ENCODE measurements at regions not wholly inside any gene's neighbourhood (a gene's known extent, or its start where the extent isn't known, plus 50 kb on each side); places are given as distances from the start of the nearest gene placed in this dataset.
"Not testable (repeated sequence)": the region's sequence is repeated elsewhere in the genome, so short reads cannot be mapped to it uniquely, and the experiment has no call there.

GRCh38 chr4:45471335-45471734 lies 652.5 kb downstream of the GABRG1 start:
- DNase-seq, result no peak

DNA sequence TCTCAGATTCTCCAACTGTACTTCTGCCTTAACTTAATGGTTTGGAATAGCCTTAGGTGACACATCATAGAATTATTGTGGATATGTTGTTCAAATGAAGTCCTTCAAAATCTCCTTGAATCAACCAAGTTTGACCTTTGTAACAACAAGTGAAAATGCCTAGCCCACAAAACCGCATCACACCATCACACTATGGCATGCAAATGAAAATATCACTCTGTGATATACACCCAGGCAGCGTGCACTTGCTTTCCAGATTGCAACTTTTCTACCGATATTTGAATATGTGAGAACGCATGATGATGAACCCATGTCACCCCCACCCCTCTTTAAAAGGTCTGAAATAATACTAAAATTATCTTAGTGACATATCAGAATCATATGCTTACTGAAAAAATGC lies 656.7 kb downstream of the GABRG1 start:
- no peak for DNase-seq

GRCh38 chr4:45460157-45460556 lies 663.7 kb downstream of the GABRG1 start:
- not testable (repeated sequence) for DNase-seq

- DNase-seq, result no peak
These were observed 668.6 kb downstream of the GABRG1 start for GRCh38 chr4:45455217-45455616.

- no peak for DNase-seq
These were observed 670.5 kb downstream of the GABRG1 start for GRCh38 chr4:45453258-45453853.

DNA sequence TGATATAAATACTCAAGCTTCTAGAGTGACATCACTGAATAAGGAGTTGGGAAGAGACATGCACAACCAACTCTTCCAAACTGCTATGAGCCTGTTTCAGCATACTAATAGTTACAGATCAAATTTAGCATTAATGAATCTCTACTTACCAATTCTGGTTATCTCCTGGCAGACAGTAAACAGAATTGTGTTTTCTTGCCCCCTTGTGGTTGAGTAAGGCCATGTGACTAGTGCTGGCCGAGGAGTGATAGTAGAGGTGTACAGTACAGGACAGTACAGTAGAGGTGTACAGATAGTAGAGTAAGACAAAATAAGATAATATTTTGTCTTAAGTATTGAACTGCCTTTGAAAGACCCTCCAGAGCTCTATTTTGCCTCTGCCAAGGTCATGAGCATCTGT lies 681.4 kb downstream of the GABRG1 start:
- DNase-seq, result no peak

DNA sequence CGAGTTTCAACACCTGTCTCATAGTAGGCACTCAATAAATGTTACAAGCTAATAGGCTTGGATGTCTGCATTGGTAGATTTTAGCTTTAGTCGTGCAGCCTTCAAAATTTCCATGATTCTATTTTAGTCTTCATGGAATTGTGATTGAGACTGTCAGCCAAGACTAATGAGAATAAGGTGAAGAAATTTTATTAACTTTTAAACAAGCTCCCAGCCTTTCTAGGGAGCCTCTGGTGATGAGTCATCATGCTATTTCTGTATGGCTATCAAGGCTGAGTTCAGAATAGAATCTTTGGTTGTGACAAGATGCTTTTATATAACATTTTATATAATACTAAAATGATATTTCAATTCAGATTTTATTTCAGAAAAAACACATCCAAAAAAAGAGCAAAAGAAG lies 685.8 kb downstream of the GABRG1 start:
- no peak for DNase-seq

GRCh38 chr4:45437381-45437780 lies 686.5 kb downstream of the GABRG1 start:
- DNase-seq, result no peak

- DNase-seq, result no peak
These were observed 698.7 kb downstream of the GABRG1 start for GRCh38 chr4:45425135-45425534.

DNA sequence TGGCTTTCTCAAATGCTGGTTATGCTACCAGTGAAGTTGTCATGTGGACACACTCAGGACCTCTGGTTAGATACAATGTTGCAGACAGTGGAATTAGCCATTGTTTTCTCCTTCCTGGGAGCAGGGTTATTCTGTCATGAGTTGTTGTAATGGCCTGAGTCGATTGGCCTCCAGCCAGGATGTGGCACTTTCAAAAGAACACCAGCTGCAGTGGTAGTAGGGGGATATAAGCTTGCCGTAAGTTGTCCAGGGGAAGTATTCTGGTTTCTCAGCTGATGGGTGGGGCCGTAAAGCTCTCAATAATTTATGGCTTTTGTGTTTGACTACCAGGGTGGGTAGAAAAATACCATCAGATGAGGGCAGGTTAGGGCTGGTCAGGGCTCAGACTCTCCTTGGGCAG lies 697.5 kb upstream of the GNPDA2 start:
- DNase-seq, result no peak

DNA sequence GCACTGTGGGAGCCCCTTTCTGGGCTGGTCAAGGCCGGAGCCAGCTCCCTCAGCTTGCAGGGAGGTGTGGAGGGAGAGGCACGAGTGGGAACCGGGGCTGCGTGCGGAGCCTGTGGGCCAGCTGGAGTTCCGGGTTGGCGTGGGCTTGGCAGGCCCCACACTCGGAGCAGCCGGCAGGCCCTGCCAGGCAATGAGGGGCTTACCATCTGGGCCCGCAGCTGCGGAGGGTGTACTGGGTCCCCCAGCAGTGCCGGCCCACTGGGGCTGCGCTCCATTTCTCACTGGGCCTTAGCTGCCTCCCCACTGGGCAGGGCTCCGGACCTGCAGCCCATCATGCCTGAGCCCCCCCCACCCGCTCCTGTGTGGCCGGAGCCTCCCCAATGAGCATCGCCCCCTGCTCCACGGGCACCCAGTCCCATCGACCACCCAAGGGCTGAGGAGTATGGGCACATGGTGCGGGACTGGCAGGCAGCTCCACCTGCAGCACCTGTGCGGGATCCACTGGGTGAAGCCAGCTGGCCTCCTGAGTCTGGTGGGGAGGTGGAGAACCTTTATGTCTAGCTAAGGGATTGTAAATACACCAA lies 693.8 kb upstream of the GNPDA2 start:
- not testable (repeated sequence) for DNase-seq

GRCh38 chr4:45410701-45411210 lies 684.4 kb upstream of the GNPDA2 start:
- no peak for DNase-seq

- DNase-seq, result no peak
These were observed 683.2 kb upstream of the GNPDA2 start for GRCh38 chr4:45409536-45409935.

DNA sequence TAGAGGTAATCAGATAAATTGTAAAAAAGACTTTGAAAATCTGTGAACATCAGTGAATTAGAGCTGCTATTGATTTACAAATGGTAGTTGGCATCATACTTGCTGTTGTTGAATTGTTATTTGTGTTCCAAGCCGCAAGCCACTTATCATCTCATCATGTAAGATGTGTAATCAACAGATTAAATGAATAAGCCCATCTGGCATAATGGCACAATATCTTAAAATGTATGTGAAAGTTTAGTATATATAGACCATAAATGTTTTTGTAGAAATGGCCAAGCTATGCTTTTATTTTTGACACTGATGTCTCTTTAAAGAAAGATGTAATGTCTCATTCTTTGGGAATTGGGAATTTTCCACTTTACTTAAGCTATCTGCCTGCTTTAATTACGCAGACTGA lies 682.6 kb upstream of the GNPDA2 start:
- DNase-seq, result no peak

- DNase-seq, result no peak
These were observed 672.8 kb upstream of the GNPDA2 start for GRCh38 chr4:45399116-45399515.

- no peak for DNase-seq
These were observed 659.0 kb upstream of the GNPDA2 start for GRCh38 chr4:45385306-45385705.

DNA sequence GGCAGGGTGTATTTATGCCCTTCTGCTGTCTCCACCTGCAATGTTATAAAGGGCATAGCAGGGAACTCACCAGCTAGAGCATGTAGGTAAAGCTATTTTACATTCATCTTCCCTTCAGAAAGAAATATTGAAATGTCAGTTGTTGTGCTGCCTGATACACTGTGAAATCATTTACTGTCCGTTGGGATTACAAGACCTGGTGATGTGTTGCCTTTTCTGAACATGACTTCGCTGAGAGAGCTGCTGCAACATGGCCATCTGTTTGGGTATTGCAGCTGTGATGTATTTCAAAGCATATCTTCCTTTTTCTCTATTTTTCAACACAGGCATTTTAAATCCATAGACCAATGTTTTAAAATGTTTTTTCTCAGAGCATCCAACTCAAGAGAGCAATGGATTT lies 644.1 kb upstream of the GNPDA2 start:
- DNase-seq, result no peak

DNA sequence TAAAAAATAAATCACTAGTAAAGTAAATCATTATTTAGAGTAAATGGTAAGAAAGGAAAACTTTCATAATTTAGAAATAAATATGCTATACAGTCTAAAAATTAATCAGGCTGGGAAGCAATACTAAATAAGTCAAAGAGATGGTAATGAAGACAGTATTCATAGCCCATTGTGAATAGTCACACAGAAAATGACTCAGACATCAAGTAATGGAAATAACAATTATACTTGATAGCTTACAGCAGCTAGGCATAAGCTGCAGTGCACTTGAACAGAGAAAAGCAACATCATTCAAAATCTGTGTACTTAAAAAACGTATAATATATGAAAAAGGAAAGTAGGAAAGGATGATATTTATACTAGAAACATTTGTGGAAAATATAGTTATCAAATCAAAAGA lies 642.5 kb upstream of the GNPDA2 start:
- DNase-seq, result no peak

DNA sequence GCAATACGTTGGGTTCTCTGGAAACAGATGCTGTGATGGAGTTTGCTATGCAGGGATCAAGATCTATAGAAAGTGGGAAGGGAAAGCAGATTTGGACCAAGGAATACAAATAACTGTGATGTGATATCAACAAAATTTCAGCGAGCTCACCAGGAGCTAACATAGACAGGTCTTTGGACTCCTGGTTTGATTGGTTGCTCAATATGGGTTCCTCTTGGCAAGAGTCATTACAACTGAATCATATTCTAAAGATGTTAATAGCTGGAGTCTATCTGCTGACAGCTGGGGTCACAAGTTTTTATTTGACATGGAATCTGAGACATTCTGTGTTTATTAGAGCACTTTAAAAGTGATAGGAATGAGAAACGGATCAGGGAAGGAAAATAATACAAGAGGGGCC lies 637.6 kb upstream of the GNPDA2 start:
- no peak for DNase-seq

DNA sequence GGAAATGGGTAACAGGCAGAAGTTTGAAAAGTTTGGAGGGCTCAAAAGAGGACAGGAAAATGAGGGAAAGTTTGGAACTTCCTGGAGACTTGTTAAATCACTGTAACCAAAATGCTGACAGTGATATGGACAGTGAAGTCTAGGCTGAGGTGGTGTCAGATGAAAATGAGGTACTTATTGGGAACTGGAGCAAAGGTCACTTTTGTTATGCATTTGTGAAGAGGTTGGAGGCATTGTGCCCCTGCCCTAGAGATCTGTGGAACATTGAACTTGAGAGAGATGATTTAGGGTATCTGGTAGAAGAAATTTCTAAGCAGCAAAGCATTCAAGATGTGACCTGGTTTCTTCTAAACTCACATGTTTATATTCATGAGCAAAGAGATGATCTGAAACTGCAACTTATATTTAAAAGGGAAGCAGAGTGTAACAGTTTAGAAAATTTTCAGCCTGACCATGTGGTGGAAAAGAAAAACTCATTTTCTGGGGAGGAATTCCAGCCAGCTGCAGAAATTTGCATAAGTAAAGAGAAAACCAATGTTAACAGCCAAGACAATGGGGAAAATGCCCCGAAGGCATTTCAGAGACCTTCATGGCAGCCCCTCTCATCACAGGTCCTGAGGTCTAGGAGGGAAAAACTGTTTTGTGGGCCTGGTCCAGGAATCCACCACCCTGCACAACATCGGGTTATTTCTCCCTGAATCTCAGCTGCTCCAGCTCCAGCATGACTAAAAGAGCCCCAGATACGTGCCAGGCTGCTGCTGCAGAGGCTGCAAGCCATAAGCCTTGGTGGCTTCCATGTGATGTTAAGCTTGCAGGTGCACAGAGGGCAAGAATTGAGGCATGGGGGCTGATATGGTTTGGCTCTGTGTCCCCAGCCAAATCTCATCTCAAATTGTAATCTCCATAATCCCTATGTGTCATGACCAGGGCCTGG lies 632.5 kb upstream of the GNPDA2 start:
- DNase-seq, result no peak

- no peak for DNase-seq
These were observed 626.8 kb upstream of the GNPDA2 start for GRCh38 chr4:45353161-45353560.

- DNase-seq, result no peak
These were observed 624.1 kb upstream of the GNPDA2 start for GRCh38 chr4:45350438-45350837.

DNA sequence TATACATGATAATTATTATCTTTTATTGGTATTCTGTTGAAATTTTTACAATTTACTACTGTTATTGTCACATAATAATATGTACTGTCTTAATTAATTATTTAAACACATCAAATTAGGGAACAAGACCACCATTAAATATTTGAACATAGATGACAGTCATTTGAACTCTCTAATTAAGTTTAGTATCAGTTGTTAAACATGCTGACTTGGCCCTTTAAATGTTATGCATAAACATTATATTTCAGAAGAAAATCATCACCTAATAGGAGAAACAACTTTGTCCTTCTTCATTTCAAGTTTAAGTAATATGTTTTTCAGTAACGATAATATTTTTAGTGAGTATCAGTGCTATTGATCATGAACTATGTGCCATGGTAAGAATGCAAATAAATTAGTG lies 623.5 kb upstream of the GNPDA2 start:
- DNase-seq, result no peak

Measured in CD4-positive, alpha-beta T cell treated with Interleukin-6 for 4 hours (primary cell).